ENCODE measurements at regions not wholly inside any gene's neighbourhood (a gene's known extent, or its start where the extent isn't known, plus 50 kb on each side); places are given as distances from the start of the nearest gene placed in this dataset.

DNA sequence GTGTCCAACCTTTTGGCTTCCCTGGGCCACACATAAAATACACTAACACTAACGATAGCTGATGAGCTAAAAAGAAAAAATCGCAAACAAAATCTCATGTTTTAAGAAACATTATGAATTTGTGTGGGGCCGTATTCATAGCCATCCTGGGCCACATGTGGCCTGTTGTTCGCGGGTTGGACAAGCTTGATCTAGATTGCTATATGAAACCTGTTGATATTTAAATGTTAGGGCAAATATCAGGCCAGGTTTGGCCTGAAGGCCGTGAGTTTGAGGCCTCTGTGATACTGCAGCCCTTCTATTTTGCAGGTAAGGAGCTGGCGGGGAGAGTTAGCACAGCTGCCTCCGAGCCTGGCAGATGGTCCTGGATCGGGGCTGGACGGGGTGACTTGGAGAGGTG is 99.0 kb downstream of the CEBPB start:
- TF ChIP-seq, protein P1, sequence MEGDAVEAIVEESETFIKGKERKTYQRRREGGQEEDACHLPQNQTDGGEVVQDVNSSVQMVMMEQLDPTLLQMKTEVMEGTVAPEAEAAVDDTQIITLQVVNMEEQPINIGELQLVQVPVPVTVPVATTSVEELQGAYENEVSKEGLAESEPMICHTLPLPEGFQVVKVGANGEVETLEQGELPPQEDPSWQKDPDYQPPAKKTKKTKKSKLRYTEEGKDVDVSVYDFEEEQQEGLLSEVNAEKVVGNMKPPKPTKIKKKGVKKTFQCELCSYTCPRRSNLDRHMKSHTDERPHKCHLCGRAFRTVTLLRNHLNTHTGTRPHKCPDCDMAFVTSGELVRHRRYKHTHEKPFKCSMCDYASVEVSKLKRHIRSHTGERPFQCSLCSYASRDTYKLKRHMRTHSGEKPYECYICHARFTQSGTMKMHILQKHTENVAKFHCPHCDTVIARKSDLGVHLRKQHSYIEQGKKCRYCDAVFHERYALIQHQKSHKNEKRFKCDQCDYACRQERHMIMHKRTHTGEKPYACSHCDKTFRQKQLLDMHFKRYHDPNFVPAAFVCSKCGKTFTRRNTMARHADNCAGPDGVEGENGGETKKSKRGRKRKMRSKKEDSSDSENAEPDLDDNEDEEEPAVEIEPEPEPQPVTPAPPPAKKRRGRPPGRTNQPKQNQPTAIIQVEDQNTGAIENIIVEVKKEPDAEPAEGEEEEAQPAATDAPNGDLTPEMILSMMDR (IDR thresholded peaks at IDR 0.05), result no peak
- TF ChIP-seq POLR2A (IDR thresholded peaks at IDR 0.05), result no peak
